H1 (cell line): ENCODE measurements at regions not wholly inside any gene's neighbourhood (a gene's known extent, or its start where the extent isn't known, plus 50 kb on each side); places are given as distances from the start of the nearest gene placed in this dataset.

Source experiments
- CTCF ChIA-PET: fragments of 300-600 bp; sonication (Branson Sonifier 250); formaldehyde crosslinking; loops from one replicate; lab custom pipeline; 2021; ENCODE audit not compliant: partially characterized antibody; lab: Charles Lee
- POLR2A ChIA-PET: fragments of 300-600 bp; sonication (Branson Sonifier 250); formaldehyde crosslinking; loops from one replicate; lab custom pipeline; 2021; ENCODE audit warnings: inconsistent platforms; ENCODE audit not compliant: partially characterized antibody; lab: Charles Lee
- DNase-seq, 2 experiments: peaks; one replicate each; pipeline versions ENCODE4 v3.0.0 to v3.0.0-alpha.2; 2010 to 2022; ENCODE audit warnings: low spot score in 2 of 2, low read depth in 1 of 2, mixed read lengths in 1 of 2
- FAIRE-seq: peaks from 2 replicates; lab custom pipeline; 2011; peaks lifted over from hg19 to GRCh38; lab: Jason Lieb, UNC
- H2AFZ ChIP-seq: 2 replicates; pipeline ENCODE4 v1.8.1; 2012; ENCODE audit warnings: low read length, inconsistent platforms
- H2AK5ac ChIP-seq: 2 replicates; pipeline ENCODE4 v1.6.1; 2013; ENCODE audit warnings: low read depth, low read length
- H2BK120ac ChIP-seq: replicated peaks from 2 replicates; pipeline ENCODE3; 2013; ENCODE audit warnings: low read depth, low read length, inconsistent platforms
- H2BK12ac ChIP-seq: 2 replicates; pipeline ENCODE4 v1.6.1; 2013; ENCODE audit warnings: low read depth, low read length
- H2BK15ac ChIP-seq: 2 replicates; pipeline ENCODE4 v1.6.1; 2013; ENCODE audit warnings: low read length
- H2BK20ac ChIP-seq: 2 replicates; pipeline ENCODE4 v1.6.1; 2013; ENCODE audit warnings: low read length
- H2BK5ac ChIP-seq: 2 replicates; pipeline ENCODE4 v1.6.1; 2013; ENCODE audit warnings: low read depth, low read length
- H3K14ac ChIP-seq: 2 replicates; pipeline ENCODE4 v1.6.1; 2013; ENCODE audit warnings: inconsistent platforms; ENCODE audit not compliant: insufficient read length
- H3K18ac ChIP-seq: 2 replicates; pipeline ENCODE4 v1.6.1; 2013; ENCODE audit warnings: low read length; ENCODE audit errors: extremely low read depth
- H3K23ac ChIP-seq: 2 replicates; pipeline ENCODE4 v1.6.1; 2013; ENCODE audit warnings: inconsistent platforms; ENCODE audit not compliant: insufficient read length
- H3K23me2 ChIP-seq: 2 replicates; pipeline ENCODE4 v1.6.1; 2013; ENCODE audit warnings: low read depth, low read length
- H3K27ac ChIP-seq: 2 replicates; pipeline ENCODE4 v1.6.1; 2011; ENCODE audit warnings: low read depth, low read length, inconsistent platforms
- H3K27me3 ChIP-seq, 4 experiments: replicated peaks in 1 of 4; 1 replicate in 1 of 4; 2 replicates in 3 of 4; pipeline versions ENCODE4 v1.6.1 to v1.8.1; 2011 to 2013; ENCODE audit warnings: low read length in 3 of 4, mild to moderate bottlenecking in 3 of 4, inconsistent platforms in 2 of 4, mixed read lengths in 2 of 4, moderate library complexity in 1 of 4; ENCODE audit not compliant: control insufficient read depth in 3 of 4, insufficient read depth in 3 of 4; ENCODE audit errors: extremely low read depth in 1 of 4
- H3K36me3 ChIP-seq, 4 experiments: 2 replicates each; pipeline versions ENCODE4 v1.6.1 to v1.8.1; 2011 to 2013; ENCODE audit warnings: mild to moderate bottlenecking in 4 of 4, low read length in 3 of 4, moderate library complexity in 2 of 4, control low read depth in 1 of 4, inconsistent platforms in 1 of 4; ENCODE audit not compliant: insufficient read depth in 4 of 4, control insufficient read depth in 2 of 4
- H3K4ac ChIP-seq: replicated peaks from 2 replicates; pipeline ENCODE3; 2013; ENCODE audit warnings: low read length, low read depth, mixed read lengths, inconsistent platforms; ENCODE audit not compliant: insufficient read length
- H3K4me1 ChIP-seq, 4 experiments: replicated peaks in 1 of 4; 1 replicate in 1 of 4; 2 replicates in 3 of 4; pipeline versions ENCODE4 v1.6.1 to v1.8.1; 2011 to 2013; ENCODE audit warnings: low read length in 3 of 4, inconsistent platforms in 2 of 4, mixed read lengths in 1 of 4; ENCODE audit not compliant: insufficient read depth in 4 of 4, control insufficient read depth in 3 of 4
- H3K4me2 ChIP-seq, 2 experiments: 2 replicates each; pipeline versions ENCODE4 v1.6.1 to v1.8.1; 2011 to 2013; ENCODE audit warnings: low read depth in 2 of 2, low read length in 2 of 2, control low read depth in 1 of 2, inconsistent platforms in 1 of 2, mild to moderate bottlenecking in 1 of 2; ENCODE audit not compliant: insufficient read depth in 1 of 2
- H3K4me3 ChIP-seq, 4 experiments: fragments of 200-600, 300-600 bp in 1 of 4; sonication (generic), shearing (Covaris generic), sonication (Bioruptor Twin) in 1 of 4; 2 replicates each; pipeline versions ENCODE4 v1.5.1 to v1.8.1; 2011 to 2016; ENCODE audit warnings: low read length in 4 of 4, low read depth in 3 of 4, control low read depth in 2 of 4, inconsistent platforms in 2 of 4, mild to moderate bottlenecking in 2 of 4, mixed read lengths in 1 of 4, moderate library complexity in 1 of 4; ENCODE audit not compliant: insufficient read depth in 2 of 4; ENCODE audit errors: extremely low read depth in 1 of 4
- H3K56ac ChIP-seq: replicated peaks from 2 replicates; pipeline ENCODE3; 2013; ENCODE audit warnings: low read depth, mild to moderate bottlenecking, mixed read lengths, low read length, inconsistent platforms; ENCODE audit not compliant: insufficient read length
- H3K79me1 ChIP-seq: 2 replicates; pipeline ENCODE4 v1.6.1; 2013; ENCODE audit warnings: low read depth, low read length, control low read depth
- H3K79me2 ChIP-seq, 2 experiments: 2 replicates each; pipeline versions ENCODE4 v1.6.1 to v1.8.1; 2012 to 2013; ENCODE audit warnings: low read length in 2 of 2, mild to moderate bottlenecking in 2 of 2, inconsistent platforms in 1 of 2; ENCODE audit not compliant: insufficient read depth in 2 of 2, control insufficient read depth in 1 of 2
- H3K9ac ChIP-seq, 4 experiments: replicated peaks in 1 of 4; 1 replicate in 1 of 4; 2 replicates in 3 of 4; pipeline versions ENCODE4 v1.6.1 to v1.8.1; 2011 to 2013; ENCODE audit warnings: low read depth in 3 of 4, low read length in 3 of 4, control low read depth in 2 of 4, mild to moderate bottlenecking in 2 of 4, moderate library complexity in 2 of 4, inconsistent platforms in 1 of 4; ENCODE audit errors: extremely low read depth in 1 of 4
- H3K9me3 ChIP-seq, 2 experiments: 2 replicates each; pipeline versions ENCODE4 v1.6.1 to v1.8.1; 2012 to 2013; ENCODE audit warnings: mild to moderate bottlenecking in 2 of 2, moderate library complexity in 2 of 2, control low read depth in 1 of 2, inconsistent platforms in 1 of 2, low read depth in 1 of 2, low read length in 1 of 2, mixed read lengths in 1 of 2; ENCODE audit not compliant: insufficient read depth in 2 of 2
- H4K20me1 ChIP-seq, 2 experiments: replicated peaks in 1 of 2; 2 replicates each; pipeline versions ENCODE3 to v1.8.1; 2011 to 2013; ENCODE audit warnings: inconsistent platforms in 2 of 2, low read length in 2 of 2, mild to moderate bottlenecking in 1 of 2; ENCODE audit not compliant: insufficient read depth in 2 of 2, control insufficient read depth in 1 of 2
- H4K5ac ChIP-seq: 2 replicates; pipeline ENCODE4 v1.6.1; 2013; ENCODE audit warnings: low read length, low read depth, mixed read lengths, inconsistent platforms; ENCODE audit not compliant: insufficient read length
- H4K8ac ChIP-seq: 2 replicates; pipeline ENCODE4 v1.8.0; 2013; ENCODE audit warnings: mild to moderate bottlenecking, moderate library complexity, low read length, inconsistent platforms; ENCODE audit not compliant: insufficient read depth; ENCODE audit errors: extremely low read depth
- H4K91ac ChIP-seq: replicated peaks from 2 replicates; pipeline ENCODE3; 2013; ENCODE audit warnings: low read length, mixed read lengths, inconsistent platforms; ENCODE audit not compliant: insufficient read length
- CBX5 ChIP-seq: fragments of 300-800, 300-1000 bp; sonication (generic); IDR thresholded peaks from 2 replicates; pipeline ENCODE4 v1.7.1; 2016; ENCODE audit warnings: antibody characterized with exemption, low read length, low read depth
- CHD1 ChIP-seq: IDR thresholded peaks from 2 replicates; pipeline ENCODE4 v1.6.1; 2012; ENCODE audit warnings: low read depth, low read length, improper control_type of control experiment
- EZH2 ChIP-seq: fragments of 200-600 bp; sonication (generic); IDR thresholded peaks from 2 replicates; pipeline ENCODE4 v1.7.1; 2012; ENCODE audit warnings: low read depth, mild to moderate bottlenecking, moderate library complexity, low read length, inconsistent platforms; ENCODE audit not compliant: severe bottlenecking
- KDM4A ChIP-seq: IDR thresholded peaks from one replicate; pipeline ENCODE4 v1.7.1; 2012; ENCODE audit warnings: low read depth, mild to moderate bottlenecking, moderate library complexity, low read length, inconsistent platforms; ENCODE audit not compliant: severe bottlenecking
- PHF8 ChIP-seq: fragments of 200-600 bp; sonication (generic); conservative IDR thresholded peaks from 2 replicates; pipeline ENCODE4 v1.7.1; 2012; ENCODE audit warnings: low read depth, mild to moderate bottlenecking, inconsistent platforms, low read length, moderate library complexity
- SP4 ChIP-seq: IDR thresholded peaks from 2 replicates; pipeline ENCODE4 v1.6.1; 2012; ENCODE audit warnings: low read length, inconsistent platforms
- TAF7 ChIP-seq: optimal IDR thresholded peaks from 2 replicates; pipeline ENCODE3; 2011; ENCODE audit warnings: low read depth, mild to moderate bottlenecking, inconsistent platforms, low read length, moderate library complexity, borderline replicate concordance
- ZNF274 ChIP-seq: IDR thresholded peaks from 2 replicates; pipeline ENCODE4 v1.7.0; 2012; ENCODE audit warnings: low read length, borderline replicate concordance; ENCODE audit errors: extremely low read depth
- WGBS, 2 experiments: shearing (Covaris generic) in 1 of 2; methylation state at CpG; one replicate each; pipeline versions ENCODE4 v1.1.6 to v1.1.7; 2013 to 2015; ENCODE audit warnings: low lambda C conversion rate in 2 of 2, mixed read lengths in 2 of 2, inconsistent platforms in 1 of 2, low coverage in 1 of 2, missing lambda C conversion rate in 1 of 2; ENCODE audit not compliant: insufficient replicate concordance in 2 of 2, insufficient coverage in 1 of 2, insufficient read length in 1 of 2; ENCODE audit errors: extremely low coverage in 1 of 2, missing lambda C conversion rate in 1 of 2; 5-methylcytosine and 5-hydroxymethylcytosine counted together
- TF ChIP-seq, protein P1 (sequence below): IDR thresholded peaks from 2 replicates; pipeline ENCODE4 v1.6.1; 2012; ENCODE audit warnings: inconsistent platforms

DNA sequence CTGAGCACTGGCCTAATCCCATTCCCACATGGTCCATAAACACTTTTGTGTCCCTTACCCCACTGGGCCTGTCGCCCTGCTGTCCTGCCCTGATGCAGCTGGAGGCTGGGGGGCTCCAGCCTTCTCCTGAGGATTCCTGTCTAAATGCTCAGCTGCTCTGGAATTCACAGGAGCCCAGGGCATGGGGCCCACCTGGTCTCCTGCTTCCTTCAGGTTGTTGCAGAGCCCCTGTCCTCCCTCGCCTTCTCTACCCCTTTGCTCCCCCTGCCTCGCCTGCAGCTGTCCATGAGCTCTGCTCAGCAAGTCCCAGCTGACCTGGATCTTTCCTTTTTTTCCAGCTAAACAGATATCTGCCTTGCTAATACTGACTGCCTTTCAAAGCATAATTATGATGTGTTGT is 286.9 kb downstream of the XXYLT1 start:
- Histone ChIP-seq H3K23ac (no peak overlapping the region), H4K20me1 (no peaks in the 10 kb centered on the region), H3K4me2 (no peak overlapping the region), H2BK120ac (no peak overlapping the region), H3K36me3 (no peaks in the 10 kb centered on the region), H3K4me3 (no peak overlapping the region), H2BK15ac (no peak overlapping the region), H2BK12ac (no peak overlapping the region), H2BK5ac (no peak overlapping the region), H3K14ac (no peak overlapping the region), H4K91ac (no peak overlapping the region), H3K79me2 (no peaks in the 10 kb centered on the region), H3K9me3 (no peaks in the 10 kb centered on the region), H2AK5ac (no peak overlapping the region), H3K4ac (no peak overlapping the region), H4K5ac (no peak overlapping the region), H3K4me1 (peaks cover 0 to 7% (median 5%) of the 10 kb centered on the region in 4 experiments; a peak in 3 of 7 replicates), H3K56ac (no peak overlapping the region), H3K23me2 (no peaks in the 10 kb centered on the region), H3K9ac (no peak overlapping the region), H3K27me3 (peaks cover 0 to 7% (median 2%) of the 10 kb centered on the region in 4 experiments; a peak in 2 of 7 replicates), H3K27ac (no peak overlapping the region), H4K8ac (no peak overlapping the region), H2BK20ac (no peak overlapping the region), H3K79me1 (no peaks in the 10 kb centered on the region), H2AFZ (no peak overlapping the region), H3K18ac (no peak overlapping the region)
- 94% methylated on average over 3 of the region's 3 CpGs; no CpG with 5 or more reads in 1 of the 2 experiments for WGBS, 2 experiments
- no peak for FAIRE-seq
- DNase-seq: peak in 1 of 2 experiments; percentile 32
- ChIA-PET POLR2A (interaction anchor here (1.4 kb wide), 1 partner anchor 297 kb away, joined by 5 read pairs; no protein-coding TSS in a partner anchor), CTCF (interaction anchor here (0.8 to 3.9 kb wide), 20 partner anchors 10 to 312 kb away, joined by 3 to 22 read pairs (median 6); partner anchors contain the start of gene LSG1)
- TF ChIP-seq CHD1: no peak
- TF ChIP-seq, protein P1, sequence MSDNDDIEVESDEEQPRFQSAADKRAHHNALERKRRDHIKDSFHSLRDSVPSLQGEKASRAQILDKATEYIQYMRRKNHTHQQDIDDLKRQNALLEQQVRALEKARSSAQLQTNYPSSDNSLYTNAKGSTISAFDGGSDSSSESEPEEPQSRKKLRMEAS: no peak
- no peak for TF ChIP-seq ZNF274
- TF ChIP-seq CBX5: no peak
- no peak for TF ChIP-seq EZH2
- TF ChIP-seq SP4: no peak
- no peak for TF ChIP-seq TAF7
- TF ChIP-seq KDM4A: no peak
- TF ChIP-seq PHF8: no peak
